Activated CD4-positive, alpha-beta T cell treated with anti-CD3 and anti-CD28 coated beads for 24 hours (primary cell): ENCODE measurements at regions not wholly inside any gene's neighbourhood (a gene's known extent, or its start where the extent isn't known, plus 50 kb on each side); places are given as distances from the start of the nearest gene placed in this dataset.
"Not testable (repeated sequence)": the region's sequence is repeated elsewhere in the genome, so short reads cannot be mapped to it uniquely, and the experiment has no call there.

Experiments
- DNase-seq, 2 donors: peaks; one replicate each; pipeline ENCODE4 v3.0.0-alpha.2; 2020; ENCODE audit warnings: low read depth in 2 of 2

DNA sequence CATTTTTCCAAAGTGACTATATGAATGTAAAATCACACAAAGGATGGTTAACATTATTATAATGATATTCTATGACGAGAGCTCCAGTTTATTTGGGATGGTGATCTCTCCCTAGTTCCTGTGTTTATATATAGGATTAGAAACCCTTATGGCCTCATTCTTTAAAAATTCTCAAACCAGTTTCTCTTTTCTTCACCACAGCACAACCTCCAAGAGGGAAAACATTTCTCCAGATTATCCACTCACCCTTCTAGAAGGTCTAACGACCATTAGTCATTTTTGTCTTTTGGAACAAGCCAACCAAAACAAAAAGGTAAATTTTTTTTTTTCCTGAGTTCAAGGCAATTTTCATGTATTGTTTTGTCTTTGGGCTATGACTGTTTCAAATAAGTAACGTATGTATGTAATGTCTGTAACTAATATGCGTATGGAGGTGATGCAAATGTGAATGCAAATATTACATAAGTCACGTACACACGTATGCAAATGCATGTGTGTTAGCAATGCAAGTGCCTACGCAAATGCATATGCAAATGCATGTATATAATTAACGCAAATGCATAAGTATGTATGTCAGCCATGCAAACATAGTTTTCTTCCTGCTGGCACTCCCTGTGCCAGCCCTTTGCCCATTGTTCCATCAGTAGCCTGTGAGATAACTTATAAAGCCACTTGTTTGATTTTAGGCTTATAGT is 72.5 kb upstream of the MORC3 start:
- DNase-seq, result no peak

DNA sequence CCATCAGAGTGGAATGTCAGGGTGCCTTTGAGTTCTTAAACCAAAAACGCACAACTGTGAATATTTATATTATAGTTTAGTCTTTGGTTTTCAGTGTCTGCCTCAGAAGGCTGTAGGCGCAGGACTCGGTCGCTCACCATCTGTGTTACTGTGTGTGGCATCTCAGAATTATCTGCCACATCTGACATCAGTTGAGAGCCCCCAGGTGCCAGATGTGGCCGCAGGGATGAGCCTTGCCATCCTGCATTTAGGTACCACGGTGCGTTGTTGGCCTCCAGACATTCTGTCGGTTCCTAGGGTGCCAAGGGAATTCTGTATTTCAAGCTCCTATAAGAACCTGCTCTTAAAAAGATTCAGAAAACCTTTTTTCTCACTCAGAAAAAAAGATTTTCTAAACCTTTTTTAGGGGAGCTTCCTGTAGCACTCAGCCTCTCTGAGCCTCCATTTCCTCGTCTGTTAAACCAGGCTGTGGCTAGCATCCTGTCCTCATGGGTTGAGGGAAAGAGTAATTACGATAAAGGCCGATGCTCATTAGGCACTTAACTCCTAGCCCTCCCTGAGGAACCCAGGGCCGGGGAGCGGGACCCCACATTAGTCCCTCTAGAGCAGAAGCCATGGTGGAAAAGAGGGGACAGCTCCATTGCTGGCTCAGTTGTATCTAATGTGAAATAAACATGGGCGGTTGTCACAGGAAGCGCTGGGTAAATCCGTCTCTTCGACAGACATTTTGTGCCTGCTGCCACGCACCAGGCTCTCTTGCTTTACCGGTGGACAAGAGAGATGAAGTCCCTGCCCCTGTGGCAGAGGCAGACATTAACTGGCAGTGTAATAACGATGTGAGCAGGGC is 70.2 kb upstream of the MORC3 start:
- DNase-seq, result no peak

DNA sequence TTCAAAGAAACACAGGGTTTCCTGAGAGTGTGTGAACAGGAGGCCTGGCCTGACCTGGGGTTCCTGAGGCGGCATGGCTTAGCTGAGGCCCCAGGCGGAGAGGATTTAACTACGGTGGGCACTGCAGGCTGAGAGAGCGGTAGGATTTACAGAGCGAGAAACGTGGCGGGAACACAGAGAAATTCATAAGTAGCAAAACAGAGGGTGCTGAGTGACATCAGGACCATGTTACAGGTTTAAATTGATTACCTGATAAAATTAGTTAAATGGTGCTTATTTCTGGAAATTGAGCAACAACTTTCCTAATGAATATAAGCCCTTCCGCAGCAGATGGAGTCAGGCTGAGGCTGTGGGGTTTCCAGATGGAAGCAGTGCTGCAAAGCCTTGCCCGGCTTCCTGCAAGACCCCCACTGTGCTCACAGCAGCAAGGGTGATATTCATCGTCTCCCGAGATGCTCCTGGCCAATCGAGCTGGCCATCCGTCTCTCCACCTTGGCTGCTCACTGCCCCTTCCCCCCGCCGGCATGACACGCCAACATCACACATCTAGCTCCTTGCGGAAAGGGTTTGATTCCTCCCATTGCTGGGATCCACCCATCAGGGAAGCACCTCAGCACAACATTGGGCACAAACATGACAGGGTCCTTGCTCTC is 69.4 kb upstream of the MORC3 start:
- DNase-seq, result no peak

GRCh38 chr21:36254106-36254941 is 65.7 kb upstream of the MORC3 start:
- no peak for DNase-seq

- DNase-seq, result no peak
Measured at GRCh38 chr21:36255663-36256062, 64.3 kb upstream of the MORC3 start.

- no peak for DNase-seq
Measured at GRCh38 chr21:36257657-36258056, 62.3 kb upstream of the MORC3 start.

- DNase-seq, result peak; percentile 12 to 28
Measured at GRCh38 chr21:36260030-36260787, 59.8 kb upstream of the MORC3 start.

- DNase-seq, result no peak
Measured at GRCh38 chr21:36260802-36261201, 59.2 kb upstream of the MORC3 start.

GRCh38 chr21:36261459-36261858 is 58.5 kb upstream of the MORC3 start:
- DNase-seq, result no peak

GRCh38 chr21:36263797-36264196 is 56.2 kb upstream of the MORC3 start:
- no peak for DNase-seq

DNA sequence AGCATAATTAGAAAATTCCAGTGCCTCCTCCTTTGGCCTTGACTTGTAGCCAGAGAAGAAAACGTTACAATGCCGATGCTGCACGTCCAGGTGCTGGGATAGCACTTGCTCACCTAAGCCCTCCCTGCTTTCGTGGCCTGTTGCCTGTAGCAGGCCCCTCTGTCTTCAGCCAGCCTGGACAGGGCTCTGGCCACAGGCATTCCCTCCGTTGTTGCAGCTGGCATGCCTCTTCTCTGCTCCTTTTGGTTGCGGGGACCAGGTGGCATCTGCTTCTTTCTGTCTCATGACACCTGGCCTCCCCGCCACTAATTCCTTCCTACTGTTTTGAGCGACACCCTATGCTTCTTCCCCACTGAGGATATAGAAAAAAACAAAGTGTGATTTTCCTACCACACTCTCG is 54.6 kb upstream of the MORC3 start:
- DNase-seq, result no peak

DNA sequence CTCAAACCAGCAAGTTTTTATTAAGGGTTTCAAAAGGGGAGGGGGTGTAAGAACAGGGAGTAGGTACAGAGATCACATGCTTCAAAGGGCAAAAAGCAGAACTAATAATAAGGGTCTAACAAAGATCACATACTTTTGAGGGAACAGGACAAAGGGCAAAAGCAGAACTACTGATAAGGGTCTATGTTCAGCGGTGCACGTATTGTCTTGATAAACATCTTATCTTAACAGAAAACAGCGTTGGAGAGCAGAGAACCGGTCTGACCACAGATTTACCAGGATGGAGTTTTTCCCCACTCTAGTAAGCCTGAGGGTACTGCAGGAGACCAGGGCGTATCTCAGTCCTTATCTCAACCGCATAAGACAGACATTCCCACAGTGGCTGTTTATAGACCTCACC is 52.2 kb upstream of the MORC3 start:
- DNase-seq, result not testable (repeated sequence)

DNA sequence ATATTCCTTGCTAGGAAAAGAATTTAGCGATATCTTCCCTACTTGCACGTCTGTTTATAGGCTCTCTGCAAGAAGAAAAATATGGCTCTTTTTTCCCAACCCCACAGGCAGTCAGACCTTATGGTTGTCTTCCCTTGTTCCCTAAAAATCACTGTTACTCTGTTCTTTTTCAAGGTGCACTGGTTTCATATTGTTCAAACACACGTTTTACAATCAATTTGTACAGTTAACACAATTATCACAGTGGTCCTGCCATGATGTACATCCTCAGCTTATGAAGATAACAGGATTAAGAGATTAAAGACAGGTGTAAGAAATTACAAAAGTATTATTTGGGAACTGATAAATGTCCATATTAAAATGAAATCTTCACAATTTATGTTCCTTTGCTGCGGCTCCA is 51.7 kb upstream of the MORC3 start:
- DNase-seq, result not testable (repeated sequence)
